HG02852 (cell line): ENCODE measurements at regions not wholly inside any gene's neighbourhood (a gene's known extent, or its start where the extent isn't known, plus 50 kb on each side); places are given as distances from the start of the nearest gene placed in this dataset.

Experiments used
- ATAC-seq: cut with Tn5 transposase; IDR thresholded peaks from one replicate; pipeline ENCODE4 v1.9.1; 2021; ENCODE audit warnings: mild to moderate bottlenecking, moderate library complexity; ENCODE audit not compliant: unreplicated experiment

GRCh38 chr2:175475130-175475529 is 293.6 kb upstream of the ATP5MC3 start:
- ATAC-seq, result no peak

- no peak for ATAC-seq
Observed at GRCh38 chr2:175468431-175469098, 287.1 kb upstream of the ATP5MC3 start.

GRCh38 chr2:175465101-175465500 is 283.6 kb upstream of the ATP5MC3 start:
- ATAC-seq, result no peak

- ATAC-seq, result no peak
Observed at GRCh38 chr2:175464311-175464670, 282.8 kb upstream of the ATP5MC3 start.

- ATAC-seq, result no peak
Observed at GRCh38 chr2:175463589-175464310, 282.2 kb upstream of the ATP5MC3 start.

GRCh38 chr2:175463169-175463568 is 281.7 kb upstream of the ATP5MC3 start:
- no peak for ATAC-seq

GRCh38 chr2:175462246-175462645 is 280.7 kb upstream of the ATP5MC3 start:
- no peak for ATAC-seq

- ATAC-seq, result no peak
Observed at GRCh38 chr2:175461839-175462238, 280.3 kb upstream of the ATP5MC3 start.

GRCh38 chr2:175457895-175458448 is 276.5 kb upstream of the ATP5MC3 start:
- no peak for ATAC-seq

GRCh38 chr2:175454953-175455389 is 273.5 kb upstream of the ATP5MC3 start:
- no peak for ATAC-seq

GRCh38 chr2:175450029-175450760 is 268.7 kb upstream of the ATP5MC3 start:
- ATAC-seq, result no peak

GRCh38 chr2:175449616-175450015 is 268.1 kb upstream of the ATP5MC3 start:
- ATAC-seq, result no peak

GRCh38 chr2:175446201-175446600 is 264.7 kb upstream of the ATP5MC3 start:
- no peak for ATAC-seq

- ATAC-seq, result no peak
Observed at GRCh38 chr2:175445281-175445680, 263.8 kb upstream of the ATP5MC3 start.

GRCh38 chr2:175442441-175442840 is 260.9 kb upstream of the ATP5MC3 start:
- ATAC-seq, result no peak

GRCh38 chr2:175441181-175441761 is 259.8 kb upstream of the ATP5MC3 start:
- ATAC-seq, result no peak

- no peak for ATAC-seq
Observed at GRCh38 chr2:175439416-175439815, 257.9 kb upstream of the ATP5MC3 start.

GRCh38 chr2:175437167-175437566 is 255.7 kb upstream of the ATP5MC3 start:
- ATAC-seq, result no peak

- no peak for ATAC-seq
Observed at GRCh38 chr2:175436076-175436475, 254.6 kb upstream of the ATP5MC3 start.

- no peak for ATAC-seq
Observed at GRCh38 chr2:175435012-175435411, 253.5 kb upstream of the ATP5MC3 start.

- no peak for ATAC-seq
Observed at GRCh38 chr2:175432793-175433192, 251.3 kb upstream of the ATP5MC3 start.
